ENCODE measurements at regions not wholly inside any gene's neighbourhood (a gene's known extent, or its start where the extent isn't known, plus 50 kb on each side); places are given as distances from the start of the nearest gene placed in this dataset.

DNA sequence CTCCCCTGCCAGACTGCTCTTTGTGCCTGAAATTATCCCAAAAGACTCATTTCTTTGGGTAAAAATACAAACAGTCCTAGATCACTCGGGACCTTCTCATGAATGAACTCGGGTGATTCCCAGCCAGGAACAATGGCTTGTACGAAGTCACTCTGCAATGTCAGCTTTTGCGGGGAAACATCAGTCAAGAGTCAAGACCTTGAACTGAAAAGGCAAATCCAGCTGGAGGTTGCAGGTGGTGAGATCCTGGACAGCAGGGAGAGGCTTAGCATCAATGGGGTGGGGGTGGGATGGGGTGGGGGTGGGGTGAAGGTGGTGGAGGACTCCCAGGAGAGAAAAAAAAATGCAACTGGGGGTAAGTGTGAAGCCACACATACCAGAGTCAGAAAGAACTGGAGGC lies 115.0 kb upstream of the SLC25A33 start:
- DNase-seq (ENCODE audit: low read depth in 1 of 2, low spot score in 1 of 2) (no peak), FAIRE-seq (no peak), ATAC-seq (no peak)
- Histone ChIP-seq H3K4me2 (no peak overlapping the region), H3K4me1 (peaks cover 6% of the 10 kb centered on the region; the same call in 2 of the 3 replicates), H3K9me3 (no peaks in the 10 kb centered on the region), H3K4me3 (no peak overlapping the region), H3K27ac (no peak overlapping the region)
- ChIA-PET POLR2A (no interaction called here), CTCF (interaction anchor here (0.6 to 1.4 kb wide), 3 partner anchors 11 to 114 kb away, joined by 3 read pairs; no protein-coding TSS in a partner anchor)
- no peak for TF ChIP-seq MAX (IDR thresholded peaks at IDR 0.05)
- no peak for TF ChIP-seq ZFP36 (IDR thresholded peaks at IDR 0.05; ENCODE audit: borderline replicate concordance, partially characterized antibody)
- no peak for TF ChIP-seq PBX3 (IDR thresholded peaks at IDR 0.05)
- TF ChIP-seq RAD21 (conservative IDR thresholded peaks at IDR 0.05 in 1 of 2, IDR thresholded peaks at IDR 0.05 in 1 of 2): no peak
- no peak for TF ChIP-seq TP53 (CRISPR knock-in tag; IDR thresholded peaks at IDR 0.05)
- no peak for TF ChIP-seq FOXS1 (CRISPR knock-in tag; IDR thresholded peaks at IDR 0.05)
- TF ChIP-seq FOSL2 (IDR thresholded peaks at IDR 0.05): no peak
- no peak for TF ChIP-seq FOSL2 (CRISPR knock-in tag; IDR thresholded peaks at IDR 0.05)
- no peak for TF ChIP-seq ZC3H11A (IDR thresholded peaks at IDR 0.05)
- no peak for TF ChIP-seq E2F6 (IDR thresholded peaks at IDR 0.05; ENCODE audit: borderline replicate concordance, low read depth)
- TF ChIP-seq MAZ (IDR thresholded peaks at IDR 0.05; ENCODE audit: borderline replicate concordance, low read depth, low read length): no peak
- no peak for TF ChIP-seq EHMT2 (IDR thresholded peaks at IDR 0.05; ENCODE audit: low read depth)
- TF ChIP-seq ESRRA (IDR thresholded peaks at IDR 0.05; ENCODE audit: borderline replicate concordance, low read length): no peak
- no peak for TF ChIP-seq KDM1A (IDR thresholded peaks at IDR 0.05; ENCODE audit: low read depth)
- TF ChIP-seq MYC (IDR thresholded peaks at IDR 0.05; ENCODE audit: borderline replicate concordance, low read length): no peak
- TF ChIP-seq NR3C1 (IDR thresholded peaks at IDR 0.05): no peak
- no peak for TF ChIP-seq CHD4 (IDR thresholded peaks at IDR 0.05; ENCODE audit: borderline replicate concordance)
- no peak for TF ChIP-seq HOXB5 (CRISPR knock-in tag; IDR thresholded peaks at IDR 0.05)
- no peak for TF ChIP-seq FOSB (CRISPR knock-in tag; IDR thresholded peaks at IDR 0.05)
- no peak for TF ChIP-seq KDM5A (IDR thresholded peaks at IDR 0.05)
- no peak for TF ChIP-seq SREBF2 (IDR thresholded peaks at IDR 0.05)
- WGBS (ENCODE audit: missing lambda C conversion rate): 75% methylated on average over 4 of the region's 4 CpGs

GRCh38 chr1:9425859-9426258 lies 113.4 kb upstream of the SLC25A33 start:
- DNase-seq (ENCODE audit: low read depth in 1 of 2, low spot score in 1 of 2) (no peak), FAIRE-seq (no peak), ATAC-seq (no peak)
- POLR2A ChIA-PET: no interaction called here
- Histone ChIP-seq H3K4me1 (peaks cover 11% of the 10 kb centered on the region; the same call in 2 of the 3 replicates), H3K27ac (no peak overlapping the region; a peak in 1 of 6 replicates), H3K4me3 (no peak overlapping the region), H3K4me2 (no peak overlapping the region), H3K9me3 (no peaks in the 10 kb centered on the region)
- WGBS (ENCODE audit: missing lambda C conversion rate): 87% methylated on average over 7 of the region's 7 CpGs
- CTCF ChIA-PET: interaction anchor here (1.4 to 1.8 kb wide), 4 partner anchors 30 to 159 kb away, joined by 3 to 6 read pairs (median 4); no protein-coding TSS in a partner anchor
- TF ChIP-seq HEYL (CRISPR knock-in tag; IDR thresholded peaks at IDR 0.05) (no peak), PHF8 (IDR thresholded peaks at IDR 0.05; ENCODE audit: borderline replicate concordance, low read depth) (no peak), HOXB5 (CRISPR knock-in tag; IDR thresholded peaks at IDR 0.05) (no peak), PBX3 (IDR thresholded peaks at IDR 0.05) (no peak), ZC3H11A (IDR thresholded peaks at IDR 0.05) (no peak), CHD4 (IDR thresholded peaks at IDR 0.05; ENCODE audit: borderline replicate concordance) (no peak), EHMT2 (IDR thresholded peaks at IDR 0.05; ENCODE audit: low read depth) (no peak), MYC (IDR thresholded peaks at IDR 0.05; ENCODE audit: borderline replicate concordance, low read length) (no peak), EHF (CRISPR knock-in tag; IDR thresholded peaks at IDR 0.05) (no peak)
- TF ChIP-seq, protein P1, sequence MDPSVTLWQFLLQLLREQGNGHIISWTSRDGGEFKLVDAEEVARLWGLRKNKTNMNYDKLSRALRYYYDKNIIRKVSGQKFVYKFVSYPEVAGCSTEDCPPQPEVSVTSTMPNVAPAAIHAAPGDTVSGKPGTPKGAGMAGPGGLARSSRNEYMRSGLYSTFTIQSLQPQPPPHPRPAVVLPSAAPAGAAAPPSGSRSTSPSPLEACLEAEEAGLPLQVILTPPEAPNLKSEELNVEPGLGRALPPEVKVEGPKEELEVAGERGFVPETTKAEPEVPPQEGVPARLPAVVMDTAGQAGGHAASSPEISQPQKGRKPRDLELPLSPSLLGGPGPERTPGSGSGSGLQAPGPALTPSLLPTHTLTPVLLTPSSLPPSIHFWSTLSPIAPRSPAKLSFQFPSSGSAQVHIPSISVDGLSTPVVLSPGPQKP (IDR thresholded peaks at IDR 0.05; ENCODE audit: low read depth, low read length): no peak
- TF ChIP-seq, protein P2, sequence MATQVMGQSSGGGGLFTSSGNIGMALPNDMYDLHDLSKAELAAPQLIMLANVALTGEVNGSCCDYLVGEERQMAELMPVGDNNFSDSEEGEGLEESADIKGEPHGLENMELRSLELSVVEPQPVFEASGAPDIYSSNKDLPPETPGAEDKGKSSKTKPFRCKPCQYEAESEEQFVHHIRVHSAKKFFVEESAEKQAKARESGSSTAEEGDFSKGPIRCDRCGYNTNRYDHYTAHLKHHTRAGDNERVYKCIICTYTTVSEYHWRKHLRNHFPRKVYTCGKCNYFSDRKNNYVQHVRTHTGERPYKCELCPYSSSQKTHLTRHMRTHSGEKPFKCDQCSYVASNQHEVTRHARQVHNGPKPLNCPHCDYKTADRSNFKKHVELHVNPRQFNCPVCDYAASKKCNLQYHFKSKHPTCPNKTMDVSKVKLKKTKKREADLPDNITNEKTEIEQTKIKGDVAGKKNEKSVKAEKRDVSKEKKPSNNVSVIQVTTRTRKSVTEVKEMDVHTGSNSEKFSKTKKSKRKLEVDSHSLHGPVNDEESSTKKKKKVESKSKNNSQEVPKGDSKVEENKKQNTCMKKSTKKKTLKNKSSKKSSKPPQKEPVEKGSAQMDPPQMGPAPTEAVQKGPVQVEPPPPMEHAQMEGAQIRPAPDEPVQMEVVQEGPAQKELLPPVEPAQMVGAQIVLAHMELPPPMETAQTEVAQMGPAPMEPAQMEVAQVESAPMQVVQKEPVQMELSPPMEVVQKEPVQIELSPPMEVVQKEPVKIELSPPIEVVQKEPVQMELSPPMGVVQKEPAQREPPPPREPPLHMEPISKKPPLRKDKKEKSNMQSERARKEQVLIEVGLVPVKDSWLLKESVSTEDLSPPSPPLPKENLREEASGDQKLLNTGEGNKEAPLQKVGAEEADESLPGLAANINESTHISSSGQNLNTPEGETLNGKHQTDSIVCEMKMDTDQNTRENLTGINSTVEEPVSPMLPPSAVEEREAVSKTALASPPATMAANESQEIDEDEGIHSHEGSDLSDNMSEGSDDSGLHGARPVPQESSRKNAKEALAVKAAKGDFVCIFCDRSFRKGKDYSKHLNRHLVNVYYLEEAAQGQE (IDR thresholded peaks at IDR 0.05): no peak
- TF ChIP-seq, protein P3, sequence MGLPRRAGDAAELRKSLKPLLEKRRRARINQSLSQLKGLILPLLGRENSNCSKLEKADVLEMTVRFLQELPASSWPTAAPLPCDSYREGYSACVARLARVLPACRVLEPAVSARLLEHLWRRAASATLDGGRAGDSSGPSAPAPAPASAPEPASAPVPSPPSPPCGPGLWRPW (IDR thresholded peaks at IDR 0.05): no peak
- TF ChIP-seq, protein P4, sequence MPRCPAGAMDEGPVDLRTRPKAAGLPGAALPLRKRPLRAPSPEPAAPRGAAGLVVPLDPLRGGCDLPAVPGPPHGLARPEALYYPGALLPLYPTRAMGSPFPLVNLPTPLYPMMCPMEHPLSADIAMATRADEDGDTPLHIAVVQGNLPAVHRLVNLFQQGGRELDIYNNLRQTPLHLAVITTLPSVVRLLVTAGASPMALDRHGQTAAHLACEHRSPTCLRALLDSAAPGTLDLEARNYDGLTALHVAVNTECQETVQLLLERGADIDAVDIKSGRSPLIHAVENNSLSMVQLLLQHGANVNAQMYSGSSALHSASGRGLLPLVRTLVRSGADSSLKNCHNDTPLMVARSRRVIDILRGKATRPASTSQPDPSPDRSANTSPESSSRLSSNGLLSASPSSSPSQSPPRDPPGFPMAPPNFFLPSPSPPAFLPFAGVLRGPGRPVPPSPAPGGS (IDR thresholded peaks at IDR 0.05): no peak
